ENCODE measurements at regions not wholly inside any gene's neighbourhood (a gene's known extent, or its start where the extent isn't known, plus 50 kb on each side); places are given as distances from the start of the nearest gene placed in this dataset.

DNA sequence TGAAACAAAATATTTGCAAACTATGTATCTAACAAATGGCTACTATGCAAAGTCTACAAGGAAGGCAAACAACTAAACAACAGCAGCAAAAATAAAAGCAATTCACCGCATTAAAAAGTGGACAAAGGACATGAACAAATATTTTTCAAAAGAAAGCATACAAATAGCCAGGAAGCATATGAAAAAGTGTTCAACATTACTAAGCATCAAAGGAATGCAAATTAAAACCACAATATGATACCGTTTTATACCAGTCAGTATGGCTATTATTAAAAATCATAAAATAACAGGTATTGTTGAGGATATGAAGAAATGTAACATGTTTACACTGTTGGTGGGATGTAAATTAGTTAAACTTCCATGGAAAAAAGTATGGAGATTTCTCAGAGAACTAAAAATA is 1106.7 kb downstream of the PDHA2 start:
- no peak for DNase-seq (ENCODE audit: low spot score)
- in situ Hi-C loops (cut with MboI; ENCODE audit: low sequenced_read_pairs, unreplicated experiment), result no loop called here
- TF ChIP-seq CTCF (IDR thresholded peaks at IDR 0.05; ENCODE audit: borderline replicate concordance, control extremely low read depth, extremely low read depth, insufficient read depth, missing control alignments), result no peak

GRCh38 chr4:96952610-96953009 is 1112.7 kb downstream of the PDHA2 start:
- in situ Hi-C loops (cut with MboI; ENCODE audit: low sequenced_read_pairs, unreplicated experiment), result no loop called here
- TF ChIP-seq CTCF (IDR thresholded peaks at IDR 0.05; ENCODE audit: borderline replicate concordance, control extremely low read depth, extremely low read depth, insufficient read depth, missing control alignments), result no peak

GRCh38 chr4:96955226-96955625 is 1115.3 kb downstream of the PDHA2 start:
- no peak for TF ChIP-seq CTCF (IDR thresholded peaks at IDR 0.05; ENCODE audit: borderline replicate concordance, control extremely low read depth, extremely low read depth, insufficient read depth, missing control alignments)
- DNase-seq (ENCODE audit: low spot score), result no peak
- in situ Hi-C loops (cut with MboI; ENCODE audit: low sequenced_read_pairs, unreplicated experiment), result no loop called here

More at GRCh38 chr4:96952610-96953009, 1112.7 kb downstream of the PDHA2 start:
- DNase-seq (ENCODE audit: low spot score), result no peak

GRCh38 chr4:96955691-96956090 is 1115.8 kb downstream of the PDHA2 start:
- DNase-seq (ENCODE audit: low spot score), result no peak
- no peak for TF ChIP-seq CTCF (IDR thresholded peaks at IDR 0.05; ENCODE audit: borderline replicate concordance, control extremely low read depth, extremely low read depth, insufficient read depth, missing control alignments)
- in situ Hi-C loops (cut with MboI; ENCODE audit: low sequenced_read_pairs, unreplicated experiment), result no loop called here

- in situ Hi-C loops (cut with MboI; ENCODE audit: low sequenced_read_pairs, unreplicated experiment), result no loop called here
- DNase-seq (ENCODE audit: low spot score), result no peak
- TF ChIP-seq CTCF (IDR thresholded peaks at IDR 0.05; ENCODE audit: borderline replicate concordance, control extremely low read depth, extremely low read depth, insufficient read depth, missing control alignments), result no peak
Measured at GRCh38 chr4:96969455-96969854, 1129.6 kb downstream of the PDHA2 start.

GRCh38 chr4:96972920-96973319 is 1133.0 kb downstream of the PDHA2 start:
- no peak for TF ChIP-seq CTCF (IDR thresholded peaks at IDR 0.05; ENCODE audit: borderline replicate concordance, control extremely low read depth, extremely low read depth, insufficient read depth, missing control alignments)
- in situ Hi-C loops (cut with MboI; ENCODE audit: low sequenced_read_pairs, unreplicated experiment), result no loop called here
- DNase-seq (ENCODE audit: low spot score), result no peak

DNA sequence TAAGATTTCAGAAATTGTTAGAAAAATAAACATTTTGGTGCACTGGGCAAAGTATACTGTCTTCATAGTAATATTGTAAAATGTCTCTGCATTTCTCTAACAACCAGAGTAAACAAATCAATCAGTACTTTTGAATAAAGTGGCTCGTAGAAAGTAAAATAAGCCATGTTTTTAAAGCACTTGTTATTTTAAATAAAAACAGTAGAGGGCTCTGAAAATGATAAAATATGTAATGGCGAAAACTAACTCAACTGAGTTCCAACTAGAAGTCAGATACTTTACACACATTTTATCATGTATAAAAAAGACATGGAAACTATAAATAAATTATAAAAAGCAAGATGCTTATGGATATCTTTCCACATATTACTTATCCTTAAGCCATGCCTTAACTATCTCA is 1134.4 kb downstream of the PDHA2 start:
- DNase-seq (ENCODE audit: low spot score), result no peak
- no peak for TF ChIP-seq CTCF (IDR thresholded peaks at IDR 0.05; ENCODE audit: borderline replicate concordance, control extremely low read depth, extremely low read depth, insufficient read depth, missing control alignments)
- in situ Hi-C loops (cut with MboI; ENCODE audit: low sequenced_read_pairs, unreplicated experiment), result no loop called here

Data from GM13976 (cell line).